Naive thymus-derived CD8-positive, alpha-beta T cell (primary cell): ENCODE measurements at regions not wholly inside any gene's neighbourhood (a gene's known extent, or its start where the extent isn't known, plus 50 kb on each side); places are given as distances from the start of the nearest gene placed in this dataset.
A peak's percentile ranks its signal among the peaks of the same experiment; 100 is the strongest.

Source experiments
- ATAC-seq, 2 donors: fragments of 150-1000 bp; cut with Tn5 transposase in 1 of 2; sonication (Bioruptor Pico), chemical (Tn5 transposase) in 1 of 2; 1 replicate in 1 of 2; 2 replicates in 1 of 2; pipeline ENCODE4 v1.10.0; 2021; ENCODE audit warnings: mild to moderate bottlenecking in 2 of 2, moderate library complexity in 2 of 2
- POLR2A ChIA-PET: fragments of 350-600 bp; sonication (Branson Sonifier 250); formaldehyde crosslinking; loops from one replicate; lab custom pipeline; 2021; ENCODE audit warnings: antibody characterized with exemption; lab: Charles Lee
- DNase-seq, 10 donors: peaks; one replicate each; pipeline versions ENCODE4 v3.0.0 to v3.0.0-alpha.2; 2020 to 2022
- H3K27ac Mint-ChIP-seq, 10 donors: one replicate each; pipeline ENCODE4 v1.8.0; 2020 to 2022; ENCODE audit warnings: mild to moderate bottlenecking in 10 of 10, mixed read lengths in 10 of 10, moderate library complexity in 4 of 10, inconsistent platforms in 1 of 10
- H3K27me3 Mint-ChIP-seq, 5 donors: one replicate each; pipeline ENCODE4 v1.8.0; 2021 to 2022; ENCODE audit warnings: mixed read lengths in 5 of 5
- H3K36me3 Mint-ChIP-seq, 3 donors: one replicate each; pipeline ENCODE4 v1.8.0; 2020 to 2022; ENCODE audit warnings: mixed read lengths in 3 of 3, mild to moderate bottlenecking in 2 of 3, inconsistent platforms in 1 of 3
- H3K4me1 Mint-ChIP-seq, 4 donors: one replicate each; pipeline ENCODE4 v1.8.0; 2021 to 2022; ENCODE audit warnings: mixed read lengths in 4 of 4
- H3K4me3 Mint-ChIP-seq, 10 donors: one replicate each; pipeline ENCODE4 v1.8.0; 2020 to 2022; ENCODE audit warnings: mild to moderate bottlenecking in 10 of 10, mixed read lengths in 10 of 10, moderate library complexity in 6 of 10, inconsistent platforms in 1 of 10
- H3K9me3 Mint-ChIP-seq, 9 donors: one replicate each; pipeline ENCODE4 v1.8.0; 2020 to 2022; ENCODE audit warnings: mixed read lengths in 9 of 9, mild to moderate bottlenecking in 3 of 9, inconsistent platforms in 1 of 9, moderate library complexity in 1 of 9

- no peak overlapping the region for H3K27ac Mint-ChIP-seq
- peaks cover 0 to 5% (median 0%) of the 10 kb centered on the region in 5 donors for H3K27me3 Mint-ChIP-seq
- H3K36me3 Mint-ChIP-seq: peaks cover 0 to 13% (median 0%) of the 10 kb centered on the region in 3 donors
- no peak overlapping the region for H3K4me3 Mint-ChIP-seq
- POLR2A ChIA-PET: no interaction called here
- peaks cover 0 to 7% (median under 1%) of the 10 kb centered on the region in 4 donors for H3K4me1 Mint-ChIP-seq
- DNase-seq (no peak), ATAC-seq (no peak)
- H3K9me3 Mint-ChIP-seq: peaks cover 0 to 15% (median 6%) of the 10 kb centered on the region in 9 donors
Measured at GRCh38 chr7:28360739-28361138, 51.6 kb upstream of the CREB5 start.

- POLR2A ChIA-PET: no interaction called here
- Mint-ChIP-seq H3K36me3 (peaks cover 0 to 13% (median 0%) of the 10 kb centered on the region in 3 donors), H3K27ac (no peak overlapping the region), H3K27me3 (peaks cover 0 to 5% (median 0%) of the 10 kb centered on the region in 5 donors), H3K9me3 (peaks cover 0 to 15% (median 6%) of the 10 kb centered on the region in 9 donors), H3K4me3 (no peak overlapping the region), H3K4me1 (peaks cover 0 to 7% (median under 1%) of the 10 kb centered on the region in 4 donors)
- no peak for DNase-seq
- no peak for ATAC-seq
Measured at GRCh38 chr7:28361551-28361950, 50.8 kb upstream of the CREB5 start.

DNA sequence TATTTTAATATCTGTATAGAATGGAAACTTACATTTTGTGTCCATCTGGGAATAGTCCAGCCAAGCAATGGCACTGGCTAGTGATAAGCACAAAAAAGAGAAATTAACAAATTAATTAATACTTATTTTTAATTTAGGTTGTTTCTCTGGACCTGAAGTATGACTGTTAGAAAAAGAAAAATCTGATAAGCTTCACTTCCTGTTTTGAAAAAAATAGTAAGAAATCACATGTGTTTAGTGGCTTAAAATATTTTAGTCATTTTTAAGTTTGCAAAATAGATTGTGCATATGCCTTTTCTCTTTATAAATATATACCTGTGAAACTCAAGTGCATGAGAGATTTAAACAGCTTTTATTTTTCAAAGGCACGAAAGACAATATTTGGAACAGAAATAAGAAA is 50.1 kb upstream of the CREB5 start:
- peaks cover 0 to 13% (median 0%) of the 10 kb centered on the region in 3 donors for H3K36me3 Mint-ChIP-seq
- POLR2A ChIA-PET: no interaction called here
- DNase-seq (peak in 1 of 10 donors; percentile 2), ATAC-seq (no peak)
- peaks cover 0 to 5% (median 0%) of the 10 kb centered on the region in 5 donors for H3K27me3 Mint-ChIP-seq
- no peak overlapping the region for H3K27ac Mint-ChIP-seq
- H3K4me3 Mint-ChIP-seq: no peak overlapping the region
- peaks cover 0 to 7% (median under 1%) of the 10 kb centered on the region in 4 donors for H3K4me1 Mint-ChIP-seq
- peaks cover 0 to 15% (median 6%) of the 10 kb centered on the region in 9 donors for H3K9me3 Mint-ChIP-seq
